ENCODE measurements at regions not wholly inside any gene's neighbourhood (a gene's known extent, or its start where the extent isn't known, plus 50 kb on each side); places are given as distances from the start of the nearest gene placed in this dataset.

DNA sequence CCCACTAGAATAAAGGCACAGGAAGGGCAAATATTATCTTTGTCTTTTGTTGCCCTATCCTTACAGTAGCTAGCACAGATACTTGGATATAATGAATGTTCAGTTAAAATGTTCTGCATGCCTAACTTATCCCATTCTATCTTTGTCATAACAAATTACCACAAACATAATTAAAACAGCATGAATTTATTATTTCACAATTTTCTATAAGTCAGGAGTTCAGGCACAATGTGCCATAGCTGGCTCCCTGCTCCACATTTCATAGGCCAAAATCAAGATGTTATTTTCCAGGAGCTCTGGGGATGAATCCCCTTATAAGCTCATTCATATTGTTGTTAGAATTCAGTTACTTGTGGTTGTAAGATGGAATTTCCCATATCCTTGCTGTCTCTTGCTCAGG, 975.5 kb downstream of the IGSF11 start:
- TF ChIP-seq, protein P1, sequence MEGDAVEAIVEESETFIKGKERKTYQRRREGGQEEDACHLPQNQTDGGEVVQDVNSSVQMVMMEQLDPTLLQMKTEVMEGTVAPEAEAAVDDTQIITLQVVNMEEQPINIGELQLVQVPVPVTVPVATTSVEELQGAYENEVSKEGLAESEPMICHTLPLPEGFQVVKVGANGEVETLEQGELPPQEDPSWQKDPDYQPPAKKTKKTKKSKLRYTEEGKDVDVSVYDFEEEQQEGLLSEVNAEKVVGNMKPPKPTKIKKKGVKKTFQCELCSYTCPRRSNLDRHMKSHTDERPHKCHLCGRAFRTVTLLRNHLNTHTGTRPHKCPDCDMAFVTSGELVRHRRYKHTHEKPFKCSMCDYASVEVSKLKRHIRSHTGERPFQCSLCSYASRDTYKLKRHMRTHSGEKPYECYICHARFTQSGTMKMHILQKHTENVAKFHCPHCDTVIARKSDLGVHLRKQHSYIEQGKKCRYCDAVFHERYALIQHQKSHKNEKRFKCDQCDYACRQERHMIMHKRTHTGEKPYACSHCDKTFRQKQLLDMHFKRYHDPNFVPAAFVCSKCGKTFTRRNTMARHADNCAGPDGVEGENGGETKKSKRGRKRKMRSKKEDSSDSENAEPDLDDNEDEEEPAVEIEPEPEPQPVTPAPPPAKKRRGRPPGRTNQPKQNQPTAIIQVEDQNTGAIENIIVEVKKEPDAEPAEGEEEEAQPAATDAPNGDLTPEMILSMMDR (IDR thresholded peaks at IDR 0.05; ENCODE audit: low read length), result no peak
- TF ChIP-seq EZH2phosphoT487 (IDR thresholded peaks at IDR 0.05; ENCODE audit: low read length), result no peak

All from MM.1S (cell line).